HepG2 (cell line): ENCODE measurements at regions not wholly inside any gene's neighbourhood (a gene's known extent, or its start where the extent isn't known, plus 50 kb on each side); places are given as distances from the start of the nearest gene placed in this dataset.
"Not testable (repeated sequence)": the region's sequence is repeated elsewhere in the genome, so short reads cannot be mapped to it uniquely, and the experiment has no call there.

ENCODE experiments used
- ATAC-seq: fragments of 200-7000 bp; cut with Tn5 transposase; 3 replicates; pipeline ENCODE4 v1.9.1; 2020; ENCODE audit warnings: mild to moderate bottlenecking, moderate library complexity
- BruUV-seq: library from RNA; stranded (reverse); fragments of 400-500 nt; replicated peaks from 2 replicates; lab custom pipeline; 2021; lab: Mats Ljungman, UMichigan
- CTCF ChIA-PET: fragments of 300-600 bp; formaldehyde crosslinking; extraction: SDS; loops from one replicate; lab custom pipeline; 2021; ENCODE audit warnings: low total read pairs, inconsistent platforms, low intra/inter-chr PET ratio; lab: Yijun Ruan, JAX
- POLR2A ChIA-PET: fragments of 350-600 bp; sonication (Branson Sonifier 250); formaldehyde crosslinking; loops from one replicate; lab custom pipeline; 2020; ENCODE audit warnings: antibody characterized with exemption, inconsistent platforms; lab: Yijun Ruan, JAX
- DNase-seq: peaks from one replicate; pipeline ENCODE4 v3.0.0-alpha.2; 2015; ENCODE audit warnings: low spot score
- FAIRE-seq: peaks from 3 replicates; lab custom pipeline; 2011; peaks lifted over from hg19 to GRCh38; lab: Jason Lieb, UNC
- H2AFZ ChIP-seq: one replicate; pipeline ENCODE4 v1.6.1; 2011; ENCODE audit warnings: low read length, inconsistent platforms
- H3K27ac ChIP-seq: fragments of 300-600 bp; 3 replicates; pipeline ENCODE4 v1.8.0; 2011; ENCODE audit warnings: mixed run types, mild to moderate bottlenecking, mixed read lengths, low read length, inconsistent platforms; ENCODE audit not compliant: insufficient read depth; ENCODE audit errors: extremely low read length
- H3K27me3 ChIP-seq, 2 experiments: fragments of 200-600 bp in 1 of 2; 2 replicates in 1 of 2; 3 replicates in 1 of 2; pipeline versions ENCODE4 v1.6.0 to v1.8.0; 2011; ENCODE audit warnings: low read length in 2 of 2, mild to moderate bottlenecking in 2 of 2, moderate library complexity in 2 of 2, inconsistent platforms in 1 of 2; ENCODE audit not compliant: insufficient read depth in 2 of 2, control insufficient read depth in 1 of 2
- H3K36me3 ChIP-seq, 2 experiments: fragments of 200-600 bp in 1 of 2; replicated peaks in 1 of 2; 2 replicates in 1 of 2; 3 replicates in 1 of 2; pipeline versions ENCODE4 v1.5.1 to v1.8.0; 2011; ENCODE audit warnings: low read length in 2 of 2, inconsistent platforms in 1 of 2; ENCODE audit not compliant: insufficient read depth in 2 of 2, control insufficient read depth in 1 of 2
- H3K4me1 ChIP-seq: 2 replicates; pipeline ENCODE4 v1.5.1; 2012; ENCODE audit warnings: low read length, inconsistent platforms; ENCODE audit not compliant: insufficient read depth
- H3K4me2 ChIP-seq: 2 replicates; pipeline ENCODE4 v1.6.0; 2011; ENCODE audit warnings: low read depth, low read length, inconsistent platforms
- H3K4me3 ChIP-seq, 3 experiments: fragments of 200-600 bp in 1 of 3; sonication (generic), shearing (Covaris generic) in 1 of 3; replicated peaks in 1 of 3; 2 replicates each; pipeline ENCODE4 v1.5.1; 2011 to 2016; ENCODE audit warnings: low read length in 3 of 3, inconsistent platforms in 2 of 3, low read depth in 2 of 3, mild to moderate bottlenecking in 2 of 3, control low read depth in 1 of 3, mixed read lengths in 1 of 3; ENCODE audit not compliant: insufficient read depth in 1 of 3
- H3K79me2 ChIP-seq: one replicate; pipeline ENCODE4 v1.6.1; 2011; ENCODE audit warnings: low read length, inconsistent platforms; ENCODE audit not compliant: insufficient read depth
- H3K9ac ChIP-seq: 2 replicates; pipeline ENCODE4 v1.6.0; 2011; ENCODE audit warnings: mild to moderate bottlenecking, low read depth, low read length, inconsistent platforms; ENCODE audit not compliant: insufficient read depth
- H3K9me3 ChIP-seq: 2 replicates; pipeline ENCODE4 v1.5.1; 2012; ENCODE audit warnings: mild to moderate bottlenecking, low read length
- H4K20me1 ChIP-seq: 2 replicates; pipeline ENCODE4 v1.6.0; 2011; ENCODE audit warnings: inconsistent platforms, mild to moderate bottlenecking, low read length, moderate library complexity; ENCODE audit not compliant: insufficient read depth
- CHD2 ChIP-seq: IDR thresholded peaks from 2 replicates; pipeline ENCODE4 v1.6.1; 2011; ENCODE audit warnings: low read depth, low read length, improper control_type of control experiment
- HMG20A ChIP-seq: IDR thresholded peaks from 2 replicates; pipeline ENCODE4 v1.6.1; 2016; ENCODE audit warnings: borderline replicate concordance
- REL ChIP-seq: sonication (generic); formaldehyde crosslinking; conservative IDR thresholded peaks from 2 replicates; pipeline ENCODE4 v1.8.0; 2022; ENCODE audit warnings: mild to moderate bottlenecking, missing genetic modification reagents, moderate library complexity
- ZFP36L1 ChIP-seq: sonication (generic); formaldehyde crosslinking; IDR thresholded peaks from 2 replicates; pipeline ENCODE4 v1.8.0; 2022; ENCODE audit warnings: mild to moderate bottlenecking, missing genetic modification reagents, moderate library complexity
- ZFP37 ChIP-seq: sonication (generic); formaldehyde crosslinking; IDR thresholded peaks from 2 replicates; pipeline ENCODE4 v1.4.0; 2020; ENCODE audit warnings: missing genetic modification reagents, borderline replicate concordance
- ZNF292 ChIP-seq: sonication (generic); formaldehyde crosslinking; IDR thresholded peaks from 2 replicates; pipeline ENCODE4 v1.8.1; 2022; ENCODE audit warnings: mild to moderate bottlenecking, low read depth, missing genetic modification reagents, borderline replicate concordance
- WGBS: methylation state at CpG from one replicate; pipeline ENCODE4 v1.1.6; 2017; ENCODE audit warnings: low lambda C conversion rate; 5-methylcytosine and 5-hydroxymethylcytosine counted together
- in situ Hi-C: cut with HindIII; loops from 2 replicates; pipeline ENCODE4 v1.10.0; 2017; ENCODE audit warnings: low pct_unique_long_range_greater_than_20kb; ENCODE audit not compliant: extremely low pct_ligation_motif_present
- intact Hi-C: fragments of 100-400 bp; cut with micrococcal nuclease; formaldehyde crosslinking; loops from one replicate; pipeline ENCODE4 v1.10.0; 2022; ENCODE audit not compliant: unreplicated experiment
- TF ChIP-seq, protein P1 (sequence below): sonication (generic); formaldehyde crosslinking; IDR thresholded peaks from 2 replicates; pipeline ENCODE4 v1.4.0; 2020; ENCODE audit warnings: mild to moderate bottlenecking, missing genetic modification reagents
- TF ChIP-seq, protein P2 (sequence below): sonication (generic); formaldehyde crosslinking; IDR thresholded peaks from 2 replicates; pipeline ENCODE4 v1.8.0; 2022; ENCODE audit warnings: mild to moderate bottlenecking, missing genetic modification reagents, moderate library complexity

DNA sequence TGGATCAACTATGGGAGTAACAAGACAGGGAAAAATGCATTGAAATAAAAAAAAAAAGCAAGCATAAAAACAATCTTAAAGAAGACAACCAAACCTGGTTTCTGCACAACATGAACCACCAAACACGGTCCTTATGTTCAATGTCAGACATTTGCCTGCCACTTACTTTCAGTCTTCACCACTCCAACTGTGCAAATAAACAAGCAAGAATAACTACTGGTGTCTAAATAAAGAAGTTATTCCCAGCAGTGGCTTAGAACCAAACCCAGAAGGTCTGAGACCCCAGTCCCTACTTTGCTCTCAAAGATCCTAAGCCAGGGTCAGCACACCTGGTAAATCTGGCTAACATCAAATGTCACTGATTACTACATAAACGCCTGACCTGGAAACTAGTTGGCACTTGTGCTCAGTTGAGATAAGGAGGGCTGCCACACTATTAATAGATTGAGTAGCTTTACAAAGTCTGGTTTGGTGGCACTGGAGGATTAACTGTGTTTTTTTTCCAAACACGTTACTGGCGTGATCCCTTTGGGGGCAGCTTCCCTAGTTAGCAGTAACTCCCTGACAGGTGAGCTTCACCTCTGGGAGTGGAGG is 62.7 kb upstream of the ABLIM1 start (continued):
- TF ChIP-seq, protein P1, sequence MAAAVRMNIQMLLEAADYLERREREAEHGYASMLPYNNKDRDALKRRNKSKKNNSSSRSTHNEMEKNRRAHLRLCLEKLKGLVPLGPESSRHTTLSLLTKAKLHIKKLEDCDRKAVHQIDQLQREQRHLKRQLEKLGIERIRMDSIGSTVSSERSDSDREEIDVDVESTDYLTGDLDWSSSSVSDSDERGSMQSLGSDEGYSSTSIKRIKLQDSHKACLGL: no peak
- no peak for TF ChIP-seq ZFP37
- no peak for TF ChIP-seq REL (CRISPR knock-in tag)
- TF ChIP-seq, protein P2, sequence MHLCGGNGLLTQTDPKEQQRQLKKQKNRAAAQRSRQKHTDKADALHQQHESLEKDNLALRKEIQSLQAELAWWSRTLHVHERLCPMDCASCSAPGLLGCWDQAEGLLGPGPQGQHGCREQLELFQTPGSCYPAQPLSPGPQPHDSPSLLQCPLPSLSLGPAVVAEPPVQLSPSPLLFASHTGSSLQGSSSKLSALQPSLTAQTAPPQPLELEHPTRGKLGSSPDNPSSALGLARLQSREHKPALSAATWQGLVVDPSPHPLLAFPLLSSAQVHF (CRISPR knock-in tag): no peak
- TF ChIP-seq ZFP36L1 (CRISPR knock-in tag): no peak
- no peak for TF ChIP-seq ZNF292 (CRISPR knock-in tag)
- no peak for TF ChIP-seq HMG20A (CRISPR knock-in tag)

DNA sequence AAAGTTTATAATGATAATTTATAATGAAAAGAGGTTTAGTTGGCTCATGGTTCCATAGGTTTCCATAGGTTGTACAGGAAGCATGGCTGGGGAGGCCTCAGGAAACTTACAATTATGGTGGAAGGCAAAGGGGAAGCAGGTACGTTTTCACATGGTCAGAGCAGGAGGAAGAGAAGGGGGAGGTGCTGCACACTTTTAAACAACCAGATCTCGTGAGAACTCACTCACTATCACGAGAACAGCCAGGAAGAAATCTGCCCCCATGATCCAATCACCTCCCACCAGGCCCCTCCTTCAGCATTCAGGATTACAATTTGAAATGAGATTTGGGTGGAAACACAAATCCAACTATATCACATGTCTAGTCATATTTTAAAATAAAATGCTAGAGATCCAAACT is 64.1 kb upstream of the ABLIM1 start:
- CTCF ChIA-PET, FAIRE-seq, in situ Hi-C loops, intact Hi-C loops, DNase-seq, H3K27ac ChIP-seq, H3K4me3 ChIP-seq, H3K27me3 ChIP-seq, H2AFZ ChIP-seq, ATAC-seq, H4K20me1 ChIP-seq, H3K9ac ChIP-seq, H3K4me2 ChIP-seq, H3K36me3 ChIP-seq, BruUV-seq, H3K79me2 ChIP-seq, POLR2A ChIA-PET, H3K9me3 ChIP-seq: not testable (repeated sequence)
- 9% methylated on average over 3 of the region's 3 CpGs for WGBS
- TF ChIP-seq CHD2: peak; percentile 56; the same call in 1 of the 2 replicates
- H3K4me1 ChIP-seq: peaks cover 24% of the 10 kb centered on the region
